GM12878 (cell line): ENCODE measurements at regions not wholly inside any gene's neighbourhood (a gene's known extent, or its start where the extent isn't known, plus 50 kb on each side); places are given as distances from the start of the nearest gene placed in this dataset.

Experiments
- ATAC-seq: fragments of 200-7000 bp; cut with Tn5 transposase; 3 replicates; pipeline ENCODE4 v1.9.1; 2020; ENCODE audit warnings: mild to moderate bottlenecking, moderate library complexity
- BruUV-seq: library from RNA; stranded (reverse); fragments of 400-500 nt; replicated peaks from 2 replicates; lab custom pipeline; 2021; lab: Mats Ljungman, UMichigan
- CTCF ChIA-PET: fragments of 300-600 bp; sonication (Branson Sonifier 250); formaldehyde crosslinking; extraction: SDS; loops from one replicate; lab custom pipeline; 2021; ENCODE audit warnings: inconsistent platforms; lab: Yijun Ruan, JAX
- POLR2A ChIA-PET: fragments of 350-600 bp; formaldehyde crosslinking; extraction: SDS; loops from one replicate; lab custom pipeline; 2021; ENCODE audit warnings: inconsistent platforms; lab: Charles Lee
- RAD21 ChIA-PET: fragments of 300-600 bp; sonication (Branson Sonifier 250); formaldehyde crosslinking; loops from one replicate; lab custom pipeline; 2023; ENCODE audit warnings: antibody characterized with exemption; ENCODE audit not compliant: unreplicated experiment; lab: Charles Lee
- SMC1A ChIA-PET: fragments of 300-600 bp; sonication (Branson Sonifier 250); formaldehyde crosslinking; loops from one replicate; lab custom pipeline; 2023; ENCODE audit not compliant: unreplicated experiment, uncharacterized antibody; lab: Charles Lee
- DNase-seq: peaks from one replicate; pipeline ENCODE4 v3.0.0-alpha.2; 2011; ENCODE audit warnings: low read depth, low spot score
- FAIRE-seq: peaks from 3 replicates; lab custom pipeline; 2011; peaks lifted over from hg19 to GRCh38; lab: Jason Lieb, UNC
- H2AFZ ChIP-seq: 2 replicates; pipeline ENCODE4 v1.6.0; 2011; ENCODE audit warnings: low read depth, low read length, control low read depth; ENCODE audit not compliant: control insufficient read depth
- H3K27ac ChIP-seq: 2 replicates; pipeline ENCODE4 v1.5.1; 2011; ENCODE audit warnings: control low read depth; ENCODE audit not compliant: control insufficient read depth, insufficient read depth
- H3K27me3 ChIP-seq, 2 experiments: replicated peaks in 1 of 2; 2 replicates each; pipeline versions ENCODE4 v1.6.0 to v1.6.1; 2011; ENCODE audit warnings: low read length in 1 of 2; ENCODE audit not compliant: control insufficient read depth in 2 of 2, insufficient read depth in 2 of 2
- H3K36me3 ChIP-seq, 2 experiments: 2 replicates each; pipeline ENCODE4 v1.5.1; 2011; ENCODE audit warnings: low read length in 1 of 2; ENCODE audit not compliant: control insufficient read depth in 2 of 2, insufficient read depth in 2 of 2
- H3K4me1 ChIP-seq: 2 replicates; pipeline ENCODE4 v1.6.1; 2011; ENCODE audit warnings: mild to moderate bottlenecking, low read length, moderate library complexity, mixed read lengths; ENCODE audit not compliant: control insufficient read depth, insufficient read depth
- H3K4me2 ChIP-seq: 2 replicates; pipeline ENCODE4 v1.6.0; 2011; ENCODE audit warnings: control low read depth; ENCODE audit not compliant: control insufficient read depth, insufficient read depth
- H3K4me3 ChIP-seq: fragments of 200-600 bp; sonication (generic); 2 replicates; pipeline ENCODE4 v1.5.1; 2016
- H3K79me2 ChIP-seq: 2 replicates; pipeline ENCODE4 v1.6.0; 2011; ENCODE audit warnings: low read length; ENCODE audit not compliant: control insufficient read depth, insufficient read depth
- H3K9ac ChIP-seq: 2 replicates; pipeline ENCODE4 v1.8.0; 2011; ENCODE audit warnings: low read length, control low read depth, mixed read lengths; ENCODE audit not compliant: control insufficient read depth, insufficient read depth
- H3K9me3 ChIP-seq: replicated peaks from 3 replicates; pipeline ENCODE4 v1.5.1; 2011; ENCODE audit warnings: mild to moderate bottlenecking, low read length; ENCODE audit not compliant: control insufficient read depth, insufficient read depth
- H4K20me1 ChIP-seq: 2 replicates; pipeline ENCODE4 v1.6.0; 2011; ENCODE audit not compliant: control insufficient read depth, insufficient read depth
- BCL11A ChIP-seq: IDR thresholded peaks from 2 replicates; pipeline ENCODE4 v1.6.1; 2011; ENCODE audit warnings: low read depth, low read length
- CBX3 ChIP-seq: fragments of 200-600 bp; sonication (generic); IDR thresholded peaks from 2 replicates; pipeline ENCODE4 v1.6.1; 2016; ENCODE audit warnings: low read depth, borderline replicate concordance
- CBX5 ChIP-seq: sonication (generic); IDR thresholded peaks from 2 replicates; pipeline ENCODE4 v1.6.1; 2016; ENCODE audit warnings: low read depth, moderate library complexity, mild to moderate bottlenecking, inconsistent platforms
- ELK1 ChIP-seq: IDR thresholded peaks from 2 replicates; pipeline ENCODE4 v1.6.1; 2012; ENCODE audit warnings: low read depth, low read length, improper control_type of control experiment
- HCFC1 ChIP-seq: fragments of 150-350 bp; IDR thresholded peaks from 2 replicates; pipeline ENCODE4 v1.6.1; 2014; ENCODE audit warnings: low read length
- IKZF1 ChIP-seq: fragments of 450-650 bp; conservative IDR thresholded peaks from 2 replicates; pipeline ENCODE4 v1.6.1; 2017; ENCODE audit warnings: antibody characterized with exemption, mild to moderate bottlenecking
- IKZF2 ChIP-seq, 2 experiments: fragments of 450-650 bp; IDR thresholded peaks; 2 replicates each; pipeline ENCODE4 v1.6.1; 2017; ENCODE audit warnings: mild to moderate bottlenecking in 2 of 2, moderate library complexity in 2 of 2
- JUND ChIP-seq: IDR thresholded peaks from 2 replicates; pipeline ENCODE4 v1.6.1; 2012; ENCODE audit warnings: low read depth, mild to moderate bottlenecking, low read length, improper control_type of control experiment, moderate library complexity
- KAT2A ChIP-seq: conservative IDR thresholded peaks from 2 replicates; pipeline ENCODE4 v1.6.1; 2011; ENCODE audit warnings: low read depth, low read length; ENCODE audit not compliant: control insufficient read depth
- MYB ChIP-seq: fragments of 150-350 bp; IDR thresholded peaks from 2 replicates; pipeline ENCODE4 v1.6.1; 2014; ENCODE audit warnings: mild to moderate bottlenecking, low read depth, low read length, borderline replicate concordance
- PAX5 ChIP-seq: IDR thresholded peaks from 2 replicates; pipeline ENCODE4 v1.6.1; 2011; ENCODE audit warnings: low read depth, low read length, borderline replicate concordance
- PAX8 ChIP-seq: fragments of 450-650 bp; IDR thresholded peaks from 2 replicates; pipeline ENCODE4 v1.6.1; 2017; ENCODE audit warnings: mild to moderate bottlenecking, moderate library complexity
- POLR2A ChIP-seq: IDR thresholded peaks from 2 replicates; pipeline ENCODE4 v1.6.1; 2011; ENCODE audit warnings: low read depth, mild to moderate bottlenecking, low read length
- RB1 ChIP-seq: fragments of 450-650 bp; formaldehyde crosslinking; IDR thresholded peaks from 2 replicates; pipeline ENCODE4 v1.6.1; 2017; ENCODE audit warnings: mild to moderate bottlenecking, borderline replicate concordance
- RELB ChIP-seq: fragments of 450-650 bp; IDR thresholded peaks from 2 replicates; pipeline ENCODE4 v1.6.1; 2017; ENCODE audit warnings: low read depth, mild to moderate bottlenecking, moderate library complexity
- SMAD1 ChIP-seq: fragments of 450-650 bp; IDR thresholded peaks from 2 replicates; pipeline ENCODE4 v1.6.1; 2018; ENCODE audit warnings: mild to moderate bottlenecking, low read depth; ENCODE audit not compliant: partially characterized antibody
- SUPT20H ChIP-seq: IDR thresholded peaks from 2 replicates; pipeline ENCODE4 v1.6.1; 2011; ENCODE audit warnings: low read depth, mild to moderate bottlenecking, low read length, moderate library complexity, borderline replicate concordance; ENCODE audit not compliant: control insufficient read depth
- ZBTB40 ChIP-seq: fragments of 450-650 bp; IDR thresholded peaks from 2 replicates; pipeline ENCODE4 v1.6.1; 2016; ENCODE audit warnings: mild to moderate bottlenecking, moderate library complexity, borderline replicate concordance
- WGBS: methylation state at CpG from one replicate; pipeline ENCODE4 v1.1.6; 2016; ENCODE audit warnings: low lambda C conversion rate; ENCODE audit not compliant: insufficient replicate concordance, insufficient coverage; ENCODE audit errors: missing lambda C conversion rate; 5-methylcytosine and 5-hydroxymethylcytosine counted together
- in situ Hi-C: fragments of 300-500 bp; cut with MboI; formaldehyde crosslinking; loops from 9 replicates; pipeline ENCODE4 v1.14.3; 2018; ENCODE audit warnings: mixed read lengths
- intact Hi-C: fragments of 100-400 bp; cut with micrococcal nuclease; formaldehyde crosslinking; loops from one replicate; pipeline ENCODE4 v1.14.2; 2022; ENCODE audit not compliant: unreplicated experiment

GRCh38 chr16:48452991-48453760, 68.0 kb upstream of the SIAH1 start (continued):
- TF ChIP-seq JUND (no peak), ELK1 (no peak), BCL11A (no peak), HCFC1 (no peak), RELB (no peak)

GRCh38 chr16:48451323-48451722, 66.1 kb upstream of the SIAH1 start:
- FAIRE-seq, result no peak
- no peak for TF ChIP-seq MYB
- TF ChIP-seq RB1, result no peak
- no peak for TF ChIP-seq PAX5
- TF ChIP-seq SMAD1, result no peak
- no peak for TF ChIP-seq KAT2A
- no peak for TF ChIP-seq ZBTB40
- no peak for TF ChIP-seq IKZF1
- TF ChIP-seq POLR2A, result no peak
- TF ChIP-seq CBX5, result no peak
- TF ChIP-seq CBX3, result no peak
- no peak for TF ChIP-seq PAX8
- TF ChIP-seq SUPT20H, result no peak
- TF ChIP-seq IKZF2 (IDR thresholded peaks at IDR 0.05), result no peak

More at GRCh38 chr16:48451323-48451722, 66.1 kb upstream of the SIAH1 start:
- no TSS peak for BruUV-seq
- WGBS, result 95% methylated on average over 8 of the region's 8 CpGs
- H2AFZ ChIP-seq, result no peak overlapping the region
- no peak overlapping the region for H3K4me2 ChIP-seq
- H3K36me3 ChIP-seq, result no peaks in the 10 kb centered on the region
- in situ Hi-C loops, result no loop called here
- H3K9me3 ChIP-seq, result no peaks in the 10 kb centered on the region
- no peaks in the 10 kb centered on the region for H4K20me1 ChIP-seq
- H3K27ac ChIP-seq, result no peak overlapping the region
- RAD21 ChIA-PET, result interaction anchor here (0.6 to 0.9 kb wide), 3 partner anchors 12 to 168 kb away, joined by 3 read pairs; no protein-coding TSS in a partner anchor
- no peak overlapping the region for H3K4me3 ChIP-seq
- DNase-seq, result no peak
- intact Hi-C loops, result no loop called here
- SMC1A ChIA-PET, result no interaction called here
- POLR2A ChIA-PET, result no interaction called here
- H3K9ac ChIP-seq, result no peak overlapping the region
- CTCF ChIA-PET, result interaction anchor here (0.6 to 0.9 kb wide), 2 partner anchors 34 to 67 kb away, joined by 3 read pairs; no protein-coding TSS in a partner anchor
- no peak for ATAC-seq
- H3K27me3 ChIP-seq, result no peaks in the 10 kb centered on the region
- no peaks in the 10 kb centered on the region for H3K79me2 ChIP-seq
- peaks cover 9% of the 10 kb centered on the region for H3K4me1 ChIP-seq
